ENCODE measurements at regions not wholly inside any gene's neighbourhood (a gene's known extent, or its start where the extent isn't known, plus 50 kb on each side); places are given as distances from the start of the nearest gene placed in this dataset.

DNA sequence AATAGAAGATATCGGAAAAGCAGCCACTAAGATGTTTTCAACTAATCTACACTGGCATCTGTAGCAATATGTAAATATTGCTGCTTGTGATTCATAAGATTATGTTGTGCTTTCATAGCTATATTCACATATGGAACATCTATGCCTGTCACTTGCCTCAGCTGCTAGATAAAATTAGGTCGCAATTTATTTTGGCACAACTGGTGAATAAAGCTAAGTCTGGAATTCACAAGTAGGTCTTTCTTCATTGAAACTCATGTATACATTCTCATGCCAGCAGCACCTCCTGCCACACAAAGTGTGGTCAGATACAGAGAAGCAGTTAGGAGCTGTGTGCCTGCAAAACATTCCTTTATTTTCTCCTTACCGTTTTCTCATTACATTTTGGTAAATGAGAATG lies 543.3 kb upstream of the CHORDC1 start:
- TF ChIP-seq CTCF (IDR thresholded peaks at IDR 0.05) (no peak), EP300 (IDR thresholded peaks at IDR 0.05) (no peak)
